Activated CD8-positive, alpha-beta memory T cell treated with anti-CD3 and anti-CD28 coated beads for 48 hours (primary cell): ENCODE measurements at regions not wholly inside any gene's neighbourhood (a gene's known extent, or its start where the extent isn't known, plus 50 kb on each side); places are given as distances from the start of the nearest gene placed in this dataset.

Source experiments
- DNase-seq, 3 experiments: peaks; one replicate each; pipeline ENCODE4 v3.0.0-alpha.2; 2020; ENCODE audit warnings: low read depth in 2 of 3, low spot score in 2 of 3

DNA sequence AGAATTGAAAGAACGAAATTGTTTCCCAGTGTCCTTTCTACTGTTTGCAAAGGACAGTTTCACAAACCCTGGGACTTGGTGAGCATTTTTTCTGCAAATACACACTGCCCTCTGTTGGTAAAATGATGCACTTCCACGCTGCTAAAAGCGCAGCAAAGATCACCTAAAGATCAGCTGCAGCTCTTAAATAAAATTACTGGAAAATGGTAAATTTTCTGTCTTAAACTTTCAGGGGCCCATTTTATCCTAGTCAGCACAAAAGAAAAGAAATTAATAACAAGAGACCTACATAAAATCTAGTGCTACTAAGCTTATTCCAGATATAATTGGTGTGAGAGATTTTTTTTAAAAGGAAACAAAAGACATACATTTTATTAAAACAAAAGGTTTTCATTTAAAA, 566.0 kb downstream of the CAAP1 start:
- DNase-seq = no peak

DNA sequence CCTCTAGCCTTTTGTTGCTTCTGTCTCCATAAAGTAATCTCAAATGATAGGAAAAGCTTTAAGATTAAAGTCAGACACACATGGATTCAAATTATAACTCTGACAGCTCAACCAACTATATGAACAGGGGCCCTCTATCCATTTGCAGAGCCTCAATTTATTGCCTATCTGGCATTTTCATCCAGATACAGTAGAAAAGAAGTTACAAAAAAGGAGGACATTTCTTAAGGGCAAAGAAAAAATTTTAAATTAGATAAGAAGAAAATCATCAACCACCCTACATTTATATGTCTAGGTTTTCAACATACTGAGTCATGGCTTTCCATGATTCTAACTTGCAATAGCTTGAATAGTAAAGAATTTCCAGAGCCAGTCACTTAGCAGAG, 567.2 kb downstream of the CAAP1 start:
- no peak for DNase-seq

DNA sequence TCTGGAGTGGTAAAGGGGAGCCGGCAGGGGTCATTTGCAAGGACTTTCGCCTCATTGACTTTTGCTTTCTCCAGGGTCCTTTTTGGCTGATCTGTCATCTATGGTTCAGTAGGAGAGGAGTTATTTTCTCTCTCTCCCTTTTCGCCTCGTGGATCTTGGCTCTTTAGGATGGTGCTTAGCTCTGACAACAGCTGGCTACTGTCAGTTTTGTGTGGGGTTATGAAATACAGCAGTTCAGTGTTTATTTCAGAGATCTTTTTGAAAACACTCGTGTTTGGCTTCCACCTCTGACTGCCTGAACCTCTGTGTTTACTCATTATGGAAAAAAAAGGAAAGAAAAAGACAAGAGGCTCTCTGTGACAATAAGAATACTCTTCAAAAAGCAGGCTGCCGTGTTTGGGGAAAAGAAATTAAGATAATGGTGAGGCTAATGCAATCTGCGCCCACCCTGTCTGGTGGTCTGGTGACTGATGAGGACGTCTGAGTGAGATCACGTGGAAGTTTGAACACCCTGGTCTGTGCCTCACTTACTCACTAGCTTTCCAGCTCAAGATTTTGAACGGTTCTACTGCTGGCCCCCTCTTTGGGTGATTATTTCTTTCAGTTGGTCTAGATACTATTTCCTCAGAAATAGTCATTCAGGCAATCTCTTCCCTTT, 567.7 kb downstream of the CAAP1 start:
- DNase-seq = no peak

DNA sequence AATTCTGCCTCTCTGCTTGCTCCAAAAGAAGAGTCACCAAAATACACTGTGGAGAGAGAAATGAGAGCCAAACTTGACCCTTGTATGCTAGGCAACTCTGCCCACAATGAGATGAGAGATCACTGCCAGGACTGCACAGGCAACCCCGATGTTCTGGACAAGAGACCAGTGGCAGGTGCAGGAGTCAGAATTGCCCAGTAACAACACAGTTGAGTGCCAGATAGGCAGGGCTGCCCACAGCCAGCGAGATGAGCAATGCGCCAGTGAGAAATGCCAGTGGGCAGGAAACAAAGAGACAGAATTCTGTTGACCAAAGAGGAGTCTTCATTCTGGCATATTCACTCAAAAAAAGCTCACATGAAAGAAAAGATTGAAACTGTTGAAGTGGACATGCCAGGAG, 570.7 kb downstream of the CAAP1 start:
- no peak for DNase-seq

DNA sequence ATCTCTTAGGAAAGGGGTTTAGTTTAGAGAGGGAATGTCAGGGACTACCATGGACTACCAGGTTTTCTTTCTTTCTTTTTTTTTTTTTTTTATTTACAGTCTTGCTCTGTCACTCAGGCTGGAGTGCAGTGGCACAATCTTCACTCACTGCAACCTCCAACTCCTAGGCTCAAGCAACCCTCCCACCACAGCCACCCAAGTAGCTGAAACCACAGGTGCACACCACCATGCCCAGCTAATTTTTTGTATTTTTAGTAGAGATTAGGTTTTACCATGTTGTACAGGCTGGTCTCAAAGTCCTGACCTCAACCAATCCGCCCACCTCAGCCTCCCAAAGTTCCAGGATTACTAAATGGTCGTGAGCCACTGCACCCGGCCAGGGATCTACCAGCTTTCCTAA, 572.7 kb downstream of the CAAP1 start:
- DNase-seq = no peak

DNA sequence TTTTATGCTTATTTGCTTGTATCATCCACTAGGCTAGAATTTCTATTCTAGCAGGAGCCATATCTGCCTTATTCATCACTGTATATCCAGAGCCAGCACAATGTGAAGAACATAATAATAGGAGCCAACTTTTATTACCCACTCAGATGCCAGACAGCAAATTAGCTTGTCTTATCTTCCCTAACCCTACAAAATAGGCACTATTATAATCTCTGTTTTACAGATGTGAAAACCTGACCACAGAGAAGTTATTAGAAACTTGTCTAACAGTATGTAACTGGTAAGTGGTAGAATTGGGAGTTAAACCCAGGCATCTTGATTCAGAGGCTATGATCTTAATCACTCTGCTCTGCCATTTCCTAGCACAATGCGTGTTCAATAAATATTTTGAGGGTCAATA, 579.5 kb downstream of the CAAP1 start:
- DNase-seq = no peak

DNA sequence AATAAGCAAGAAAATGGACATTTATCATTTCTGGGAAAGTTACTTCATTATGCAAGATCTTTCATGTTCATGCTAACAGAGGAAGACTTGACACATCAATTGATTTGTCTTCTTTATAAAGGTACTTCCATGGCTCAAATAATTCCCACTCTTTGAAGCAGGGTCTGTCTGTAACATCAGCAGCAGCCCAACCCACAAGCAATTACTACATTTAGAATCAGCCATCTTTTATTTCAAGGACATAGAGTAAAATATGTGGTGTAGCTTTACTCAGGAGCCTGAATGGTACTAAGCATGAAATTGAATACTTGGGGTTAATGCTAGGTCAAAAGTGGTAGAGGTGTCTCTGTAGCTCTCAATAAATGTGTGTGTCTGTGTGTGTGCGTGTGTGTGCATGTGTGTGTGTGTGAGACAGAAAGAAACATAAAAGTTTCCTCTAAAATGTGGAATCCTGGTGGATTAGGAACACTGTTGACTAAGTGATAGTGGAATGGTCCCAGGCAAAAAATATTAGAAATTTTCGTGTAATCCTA, 581.1 kb downstream of the CAAP1 start:
- no peak for DNase-seq

DNA sequence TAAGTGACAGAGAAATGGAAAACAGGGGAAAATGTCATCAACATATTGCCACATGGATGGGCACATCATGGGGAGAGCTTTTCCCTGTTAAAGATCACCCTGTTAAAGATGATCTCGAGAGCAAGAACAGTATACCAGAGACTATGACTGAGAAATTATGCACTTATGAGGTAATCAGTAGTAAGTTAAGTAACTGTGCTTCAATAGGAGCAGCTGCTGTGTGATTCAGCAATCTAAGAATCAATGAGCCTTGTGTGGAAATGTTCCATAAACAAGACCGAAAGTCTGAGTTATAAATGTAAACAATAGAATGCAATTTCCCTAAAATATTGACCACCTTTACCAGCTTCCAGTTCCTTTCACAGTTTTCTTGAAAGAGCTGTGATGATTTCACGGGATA, 582.3 kb downstream of the CAAP1 start:
- no peak for DNase-seq

DNA sequence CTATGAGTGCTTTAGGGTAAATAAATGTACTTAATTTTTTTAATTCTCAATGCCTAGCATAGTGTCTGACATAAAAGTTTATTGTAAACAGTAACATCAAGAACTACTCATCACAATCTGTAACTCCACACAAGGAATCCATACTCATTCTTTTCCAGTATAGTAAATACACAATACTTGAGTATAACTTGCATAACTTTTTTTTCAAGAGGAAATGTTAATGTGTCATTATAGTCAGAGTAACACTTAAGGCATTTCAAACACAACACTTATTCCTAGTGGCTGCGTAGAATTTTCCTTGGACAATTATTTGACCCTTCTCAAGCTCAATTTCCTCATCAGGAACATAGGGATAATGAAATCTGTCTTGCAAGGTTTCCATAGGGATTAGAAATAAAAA, 584.3 kb downstream of the CAAP1 start:
- DNase-seq = no peak

DNA sequence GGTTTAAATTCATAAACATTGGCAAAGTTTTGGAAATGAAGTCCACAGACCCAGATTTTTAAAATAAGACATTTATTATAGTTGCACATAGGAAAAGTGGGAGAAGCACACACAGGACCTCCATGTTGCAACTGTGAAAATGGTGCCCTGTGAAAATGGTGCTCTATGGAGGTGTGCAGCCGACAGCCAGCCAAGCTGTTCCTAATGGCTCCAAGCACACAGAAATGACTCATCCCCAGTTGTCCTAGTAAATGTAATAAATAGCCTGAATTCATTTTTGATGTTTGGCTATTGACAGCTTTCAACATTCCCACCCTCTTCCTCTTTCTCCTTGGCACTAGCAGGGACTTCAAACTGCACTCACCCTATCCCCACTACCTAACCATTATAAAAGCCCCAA, 590.9 kb downstream of the CAAP1 start:
- no peak for DNase-seq

DNA sequence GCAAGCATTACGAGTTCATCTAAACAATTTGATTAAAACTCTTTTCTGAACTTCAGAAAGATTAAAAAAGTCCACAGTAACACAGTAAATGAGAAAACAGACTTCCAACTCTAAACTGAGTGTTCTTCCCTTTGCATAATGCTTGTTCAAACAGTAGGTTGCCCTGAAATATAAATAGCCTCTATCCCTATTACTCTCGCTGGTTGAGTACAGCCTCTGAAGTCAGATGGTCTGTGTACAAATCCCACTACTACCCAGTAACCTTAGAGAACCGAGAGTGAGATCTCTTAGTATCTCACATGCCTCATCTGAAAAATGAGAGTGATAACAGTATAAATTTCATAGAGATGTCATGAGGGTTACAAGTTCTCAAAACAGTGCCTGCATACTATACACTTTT, 591.6 kb downstream of the CAAP1 start:
- no peak for DNase-seq

DNA sequence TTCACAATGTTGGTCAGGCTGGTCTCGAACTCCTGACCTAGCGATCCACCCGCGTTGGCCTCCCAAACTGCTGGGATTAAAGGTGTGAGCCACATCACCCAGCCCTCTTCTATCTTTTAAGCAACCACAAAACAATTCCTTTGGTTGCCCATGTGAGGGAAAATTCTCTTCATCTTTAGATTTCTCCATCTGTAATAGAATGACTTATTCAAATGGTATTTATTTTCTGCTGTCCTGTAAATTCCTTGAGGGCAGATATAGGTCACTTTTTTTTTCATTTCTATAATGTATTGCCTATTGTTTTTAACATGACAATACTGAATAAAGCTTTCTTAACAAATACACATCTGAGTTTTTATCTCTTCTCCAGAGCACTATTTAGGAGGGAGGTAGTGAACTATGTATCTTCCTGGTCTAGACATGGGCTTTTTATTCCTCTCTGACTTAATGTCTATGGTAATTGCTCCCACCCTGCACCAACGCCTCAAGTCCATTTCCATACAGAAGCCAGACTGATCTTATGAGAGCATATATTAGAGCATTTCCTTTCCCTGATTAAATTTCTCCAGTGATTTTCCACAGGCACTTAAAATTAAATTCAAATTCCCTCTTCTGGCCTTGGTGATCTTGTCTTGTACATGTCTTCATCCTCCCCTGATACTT, 595.6 kb downstream of the CAAP1 start:
- DNase-seq = no peak

DNA sequence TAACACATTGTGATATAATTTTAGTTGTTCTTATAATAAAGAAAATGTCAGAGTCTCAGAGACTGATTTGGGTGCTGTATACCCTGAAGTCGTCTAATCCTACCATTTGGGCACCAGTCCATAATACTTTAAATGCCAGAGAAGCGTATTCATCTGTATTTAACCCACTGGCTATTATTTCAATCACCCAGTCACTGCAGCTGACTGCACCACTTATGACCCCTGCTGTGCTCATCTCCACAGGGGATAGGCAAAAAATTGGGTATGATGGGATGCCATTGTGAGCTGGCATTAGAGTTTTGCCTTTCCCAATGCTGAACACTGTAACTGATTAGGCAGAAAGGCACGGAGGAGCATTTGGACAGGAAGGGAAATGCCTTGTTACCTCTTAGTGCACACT, 599.7 kb downstream of the CAAP1 start:
- DNase-seq = no peak

DNA sequence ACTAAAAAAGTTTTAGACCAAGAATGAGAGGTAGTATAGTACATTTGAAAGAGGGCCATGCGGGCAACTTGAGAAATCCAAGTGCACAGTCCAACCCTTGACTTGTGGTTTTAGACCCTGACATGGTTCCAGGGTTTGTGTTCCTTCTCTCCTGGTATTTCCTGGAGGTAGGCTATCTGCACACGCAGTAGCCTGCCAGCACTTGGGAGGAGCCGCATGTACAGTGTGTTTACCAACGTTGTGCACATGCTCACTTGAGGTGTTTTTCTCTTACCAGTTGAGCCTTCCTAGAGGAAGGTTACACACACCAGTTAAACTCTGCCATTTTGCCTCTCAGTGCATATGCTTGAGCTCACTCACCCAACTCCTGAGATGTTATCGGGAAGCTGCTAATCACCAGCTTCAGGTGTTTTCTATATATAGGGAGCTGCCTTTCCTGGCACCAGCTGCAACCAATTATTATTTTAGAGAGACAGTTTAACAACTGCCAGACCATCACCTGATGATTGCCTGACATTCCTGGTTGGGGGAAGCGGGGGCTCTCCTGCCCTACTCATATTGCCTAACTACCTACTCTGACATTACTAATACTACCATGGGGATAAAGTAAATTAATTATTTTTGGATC, 593.4 kb upstream of the TUSC1 start:
- no peak for DNase-seq

DNA sequence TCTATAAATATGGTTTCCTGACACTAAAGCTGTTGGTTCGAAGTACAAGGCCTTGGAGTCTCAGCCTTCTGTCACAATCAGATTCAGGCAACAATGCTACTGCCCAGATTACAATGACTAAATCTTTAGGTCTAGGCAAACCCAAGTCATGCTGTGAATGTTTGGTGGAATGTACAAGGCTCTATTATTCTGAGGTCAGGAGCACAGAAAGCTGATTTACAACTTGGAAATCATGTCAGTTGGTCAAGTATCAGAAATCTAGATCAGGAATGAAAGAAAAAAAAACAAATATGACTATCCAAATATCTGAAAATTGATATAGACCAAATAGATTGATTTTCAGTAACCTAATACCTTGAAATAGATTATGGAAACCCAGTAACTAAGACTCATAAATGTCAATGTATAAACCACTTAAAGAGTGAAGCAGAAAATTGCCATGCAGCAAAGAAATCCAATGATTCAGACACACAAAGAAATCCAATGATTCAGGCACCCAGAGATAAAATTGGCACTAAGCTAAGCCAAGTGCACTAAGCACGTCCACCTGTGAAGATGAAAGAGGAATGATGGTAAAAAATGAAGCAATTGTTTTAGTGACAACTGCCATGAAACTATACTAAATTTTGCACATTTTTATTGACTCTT, 588.0 kb upstream of the TUSC1 start:
- no peak for DNase-seq

DNA sequence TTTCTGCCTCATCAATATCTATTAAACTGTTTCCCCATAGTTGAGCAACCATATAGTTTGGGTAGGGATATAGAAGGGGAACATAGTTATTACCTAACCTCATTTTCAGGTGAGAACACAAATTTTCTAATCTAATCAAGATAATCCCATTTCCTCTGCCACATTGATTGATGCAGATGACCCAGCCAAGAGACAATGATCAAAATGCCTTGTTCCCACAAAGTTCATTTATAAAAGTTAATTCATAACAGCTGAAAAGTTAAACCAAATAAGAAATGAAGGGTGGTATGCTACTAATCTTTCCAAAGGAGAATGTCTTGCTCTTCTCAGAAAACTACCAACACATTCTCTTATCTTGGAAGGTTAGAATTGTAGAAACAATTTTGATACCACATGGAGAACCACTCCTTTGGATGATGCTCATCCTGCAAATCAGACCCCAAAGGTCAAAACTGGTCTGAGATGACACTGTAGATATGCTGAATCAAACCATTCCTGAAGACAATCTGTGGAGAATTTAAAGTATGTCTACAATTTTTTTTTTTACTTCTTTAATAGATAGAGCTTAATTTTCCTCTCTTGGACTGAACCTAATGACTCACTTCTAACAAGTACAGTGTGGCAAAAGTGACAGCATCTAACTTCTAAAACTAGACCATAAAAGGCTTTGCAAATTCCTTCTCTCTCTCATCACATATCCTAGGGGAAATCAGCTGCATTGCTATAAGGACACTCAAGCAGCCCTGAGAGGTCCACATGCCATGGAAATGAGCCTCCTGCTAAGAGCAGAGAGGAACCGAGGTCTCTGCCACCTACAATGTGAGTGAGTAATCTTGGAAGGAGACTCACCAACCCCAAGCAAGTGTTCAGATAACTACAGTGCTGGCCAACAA, 586.7 kb upstream of the TUSC1 start:
- DNase-seq = no peak

DNA sequence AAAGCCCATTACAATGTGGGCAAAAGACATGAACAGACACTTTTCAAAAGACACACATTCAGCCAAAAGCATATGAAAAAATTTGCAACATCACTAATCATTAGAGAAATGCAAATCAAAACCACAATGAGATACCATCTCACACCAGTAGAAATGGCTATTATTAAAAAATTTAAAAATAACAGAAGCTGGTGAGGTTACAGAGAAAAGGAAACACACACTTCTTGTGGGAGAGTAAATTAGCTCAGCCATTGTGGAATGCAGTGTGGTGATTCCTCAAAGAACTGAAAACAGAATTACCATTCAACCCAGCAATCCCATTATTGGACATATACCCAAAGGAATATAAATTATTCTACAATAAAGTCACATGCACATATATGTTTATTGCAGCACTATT, 585.2 kb upstream of the TUSC1 start:
- no peak for DNase-seq

DNA sequence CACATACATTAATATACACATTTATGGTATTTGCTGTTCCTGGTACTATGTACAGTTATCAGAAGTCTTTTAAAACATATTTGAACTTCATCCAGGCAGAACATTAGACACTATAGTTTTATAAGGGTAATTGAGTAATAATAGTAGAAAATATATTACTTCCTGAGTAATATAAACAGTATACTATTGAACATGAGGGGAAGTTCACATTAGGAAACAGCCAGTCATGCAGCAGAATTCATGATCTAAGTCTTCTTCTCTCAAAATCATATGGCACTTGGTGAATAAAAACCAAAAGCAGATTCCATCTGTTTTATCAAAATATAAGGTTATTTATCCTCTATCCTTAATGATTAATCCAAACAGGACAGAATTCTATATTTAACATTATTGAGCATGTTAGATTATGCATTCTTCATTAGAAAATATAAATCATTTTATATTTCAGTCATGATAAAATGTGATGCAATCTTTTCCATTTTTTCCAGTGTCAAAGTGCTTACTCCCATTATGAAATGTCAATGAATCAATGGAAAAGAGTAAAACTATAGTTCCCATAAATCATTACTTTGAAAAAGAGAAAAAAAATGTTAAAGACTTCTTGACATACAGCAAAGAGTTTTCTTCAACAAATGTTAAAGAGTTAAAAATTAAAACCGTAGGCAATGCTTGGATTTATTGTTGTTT, 584.3 kb upstream of the TUSC1 start:
- DNase-seq = no peak

DNA sequence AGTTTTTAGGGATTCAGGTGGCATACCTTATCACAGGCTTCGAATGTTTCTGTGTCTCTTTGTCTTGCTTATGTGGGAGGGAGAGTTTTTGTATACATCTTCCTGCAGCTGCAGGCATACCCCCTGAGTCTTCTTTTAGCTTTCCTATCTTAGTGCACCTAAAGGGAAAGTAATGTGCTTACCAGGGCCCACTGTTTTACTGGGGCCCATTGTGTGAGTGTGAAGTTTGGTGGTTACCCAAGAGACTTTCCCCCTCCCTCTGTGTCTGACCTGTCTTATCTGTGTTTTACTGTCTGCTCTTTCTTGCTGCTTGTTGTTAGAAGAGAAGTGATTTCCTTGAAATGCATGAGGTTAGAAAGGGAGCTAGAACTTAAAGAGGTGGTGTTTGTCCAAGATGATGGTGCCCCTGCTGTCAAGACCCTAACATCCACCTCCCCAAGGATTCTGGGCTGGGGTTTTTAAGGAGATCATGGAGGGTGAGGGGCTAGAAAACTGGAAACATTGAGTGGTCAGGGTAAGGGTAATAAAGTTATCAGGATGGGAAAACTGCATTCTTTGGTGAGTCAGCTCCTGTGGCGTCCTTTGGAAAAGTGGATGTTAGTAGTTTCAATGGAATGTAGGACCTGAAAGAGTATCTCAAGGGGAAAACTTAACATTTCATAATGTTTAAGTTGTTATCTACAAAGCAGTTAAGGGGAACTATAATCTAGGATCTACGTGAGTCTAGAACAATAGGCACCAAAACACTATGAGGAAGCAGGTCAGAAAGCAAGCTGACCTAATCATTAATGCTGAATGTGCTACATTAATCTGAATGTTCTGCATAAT, 583.5 kb upstream of the TUSC1 start:
- no peak for DNase-seq

DNA sequence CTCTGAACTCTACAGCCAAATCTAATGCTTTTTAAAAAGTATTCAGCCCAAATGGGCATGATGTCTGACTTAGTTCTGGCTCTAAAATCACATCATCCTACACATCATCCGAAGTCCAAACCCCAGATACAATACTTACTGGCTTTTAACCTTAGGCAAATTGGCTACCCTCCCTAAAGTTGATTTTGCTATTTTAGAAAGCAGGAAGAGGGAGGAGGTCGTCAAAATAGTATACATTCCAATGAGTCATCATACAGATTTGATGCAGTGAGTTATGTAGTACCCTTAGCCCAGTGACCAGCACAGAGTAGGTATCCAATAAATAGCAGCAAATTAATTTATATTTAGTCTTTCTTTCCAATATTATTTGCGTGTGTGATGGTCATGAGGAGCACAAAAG, 582.0 kb upstream of the TUSC1 start:
- no peak for DNase-seq
